SH-SY5Y (cell line): ENCODE measurements at regions not wholly inside any gene's neighbourhood (a gene's known extent, or its start where the extent isn't known, plus 50 kb on each side); places are given as distances from the start of the nearest gene placed in this dataset.

Experiments used
- GATA2 ChIP-seq: IDR thresholded peaks from 2 replicates; pipeline ENCODE4 v1.6.1; 2011; ENCODE audit warnings: mild to moderate bottlenecking, low read depth, low read length
- GATA3 ChIP-seq: IDR thresholded peaks from 2 replicates; pipeline ENCODE4 v1.6.1; 2011; ENCODE audit warnings: low read depth, mild to moderate bottlenecking, low read length, moderate library complexity

DNA sequence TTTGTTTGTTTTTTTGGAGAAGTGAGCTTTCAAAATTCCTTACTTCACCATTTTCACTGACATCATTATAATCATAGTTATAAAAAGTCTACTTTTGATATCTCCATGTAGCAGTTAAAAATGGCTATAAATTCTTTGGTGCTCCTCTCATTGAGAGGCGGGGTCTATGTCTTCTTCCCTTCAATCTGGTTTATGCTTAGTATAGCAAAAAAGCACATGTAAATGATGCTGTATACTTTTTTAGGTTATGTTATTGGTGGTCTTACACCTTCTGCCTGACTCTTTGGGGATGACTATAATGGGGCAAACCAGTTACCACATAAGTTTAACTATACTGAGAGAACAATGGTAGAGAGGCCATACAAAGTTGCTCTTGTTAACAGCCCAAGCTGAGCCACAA, 289.6 kb downstream of the EPM2A start:
- no peak for TF ChIP-seq GATA3
- TF ChIP-seq GATA2: no peak
